OCI-LY7 (cell line): ENCODE measurements at regions not wholly inside any gene's neighbourhood (a gene's known extent, or its start where the extent isn't known, plus 50 kb on each side); places are given as distances from the start of the nearest gene placed in this dataset.

Experiments
- BruUV-seq: library from RNA; stranded (reverse); fragments of 400-500 nt; replicated peaks from 2 replicates; lab custom pipeline; 2021; lab: Mats Ljungman, UMichigan
- CTCF ChIA-PET: fragments of 300-600 bp; sonication (Branson Sonifier 250); formaldehyde crosslinking; loops from one replicate; lab custom pipeline; 2022; ENCODE audit warnings: antibody characterized with exemption; ENCODE audit not compliant: unreplicated experiment; lab: Charles Lee
- POLR2A ChIA-PET: fragments of 300-600 bp; sonication (Branson Sonifier 250); formaldehyde crosslinking; loops from one replicate; lab custom pipeline; 2022; ENCODE audit warnings: antibody characterized with exemption; lab: Charles Lee
- DNase-seq: peaks from one replicate; pipeline ENCODE4 v3.0.0-alpha.2; 2015; ENCODE audit warnings: low spot score
- H2AFZ ChIP-seq: fragments of 200-600 bp; sonication (generic), shearing (Covaris generic); 2 replicates; pipeline ENCODE4 v1.6.1; 2014; ENCODE audit warnings: mild to moderate bottlenecking, antibody characterized with exemption, low read length, moderate library complexity
- H3K27ac ChIP-seq: fragments of 200-600 bp; sonication (generic); 2 replicates; pipeline ENCODE4 v1.5.1; 2014; ENCODE audit warnings: mixed run types, low read depth, mild to moderate bottlenecking, moderate library complexity, low read length, inconsistent platforms; ENCODE audit not compliant: poor library complexity, severe bottlenecking
- H3K36me3 ChIP-seq: fragments of 200-600 bp; sonication (generic); 2 replicates; pipeline ENCODE4 v1.6.1; 2014; ENCODE audit warnings: mild to moderate bottlenecking, antibody characterized with exemption, low read length, moderate library complexity, mixed read lengths; ENCODE audit not compliant: insufficient read depth
- H3K4me1 ChIP-seq: fragments of 200-600 bp; sonication (generic); 2 replicates; pipeline ENCODE4 v1.5.1; 2014; ENCODE audit warnings: mild to moderate bottlenecking, low read length; ENCODE audit not compliant: insufficient read depth, poor library complexity, severe bottlenecking
- H3K4me2 ChIP-seq: fragments of 200-600 bp; sonication (generic); 2 replicates; pipeline ENCODE4 v1.6.1; 2014; ENCODE audit warnings: mild to moderate bottlenecking, low read length
- H3K4me3 ChIP-seq: fragments of 200-600 bp; sonication (generic); 2 replicates; pipeline ENCODE4 v1.5.1; 2014; ENCODE audit warnings: mild to moderate bottlenecking, low read depth, low read length; ENCODE audit not compliant: poor library complexity, severe bottlenecking
- H3K79me2 ChIP-seq: fragments of 200-600 bp; sonication (generic); 2 replicates; pipeline ENCODE4 v1.6.1; 2016; ENCODE audit warnings: low read depth, mild to moderate bottlenecking, low read length, moderate library complexity, mixed read lengths; ENCODE audit not compliant: insufficient read depth
- H3K9me2 ChIP-seq: fragments of 200-600 bp; sonication (generic); 2 replicates; pipeline ENCODE4 v1.6.1; 2016; ENCODE audit warnings: mild to moderate bottlenecking, low read length, mixed read lengths; ENCODE audit not compliant: insufficient read depth
- H3K9me3 ChIP-seq: fragments of 200-600 bp; sonication (generic); 2 replicates; pipeline ENCODE4 v1.6.1; 2014; ENCODE audit warnings: mild to moderate bottlenecking, mixed run types, low read length, mixed read lengths
- H4K20me1 ChIP-seq: fragments of 200-600 bp; sonication (generic); 2 replicates; pipeline ENCODE4 v1.6.1; 2014; ENCODE audit warnings: mild to moderate bottlenecking, antibody characterized with exemption, low read length, moderate library complexity, mixed read lengths; ENCODE audit not compliant: insufficient read depth
- CTCF ChIP-seq: fragments of 200-600 bp; sonication (generic); conservative IDR thresholded peaks from 2 replicates; pipeline ENCODE4 v1.5.1; 2014; ENCODE audit warnings: mild to moderate bottlenecking, antibody characterized with exemption, low read length, moderate library complexity, mixed read lengths
- EZH2phosphoT487 ChIP-seq: fragments of 200-600 bp; sonication (generic); IDR thresholded peaks from 2 replicates; pipeline ENCODE4 v1.6.1; 2018; ENCODE audit warnings: low read depth, borderline replicate concordance, mild to moderate bottlenecking, mixed run types, antibody characterized with exemption, low read length, moderate library complexity, mixed read lengths
- intact Hi-C: fragments of 100-400 bp; cut with micrococcal nuclease; formaldehyde crosslinking; loops from one replicate; pipeline ENCODE4 v1.10.0; 2022; ENCODE audit not compliant: unreplicated experiment

GRCh38 chr11:130582176-130582575 is 133.7 kb downstream of the ADAMTS15 start:
- Histone ChIP-seq H3K4me1 (no peaks in the 10 kb centered on the region), H2AFZ (no peak overlapping the region), H3K9me3 (no peaks in the 10 kb centered on the region), H3K4me3 (no peak overlapping the region), H3K36me3 (no peaks in the 10 kb centered on the region), H3K27ac (no peak overlapping the region), H3K9me2 (no peaks in the 10 kb centered on the region), H3K4me2 (no peak overlapping the region), H4K20me1 (no peaks in the 10 kb centered on the region), H3K79me2 (no peaks in the 10 kb centered on the region)
- BruUV-seq = no TSS peak
- intact Hi-C loops = no loop called here
- ChIA-PET CTCF (no interaction called here), POLR2A (no interaction called here)
- no peak for TF ChIP-seq EZH2phosphoT487
- no peak for TF ChIP-seq CTCF
- DNase-seq = no peak

GRCh38 chr11:130582981-130583380 is 134.5 kb downstream of the ADAMTS15 start:
- H4K20me1 ChIP-seq = no peaks in the 10 kb centered on the region

GRCh38 chr11:130583801-130584211 is 135.4 kb downstream of the ADAMTS15 start:
- no TSS peak for BruUV-seq
- intact Hi-C loops = no loop called here

More at GRCh38 chr11:130582981-130583380, 134.5 kb downstream of the ADAMTS15 start:
- Histone ChIP-seq H3K27ac (no peak overlapping the region), H3K4me2 (no peak overlapping the region), H3K9me3 (no peaks in the 10 kb centered on the region), H3K79me2 (no peaks in the 10 kb centered on the region), H3K4me1 (no peaks in the 10 kb centered on the region), H3K9me2 (no peaks in the 10 kb centered on the region), H2AFZ (no peak overlapping the region), H3K4me3 (no peak overlapping the region), H3K36me3 (no peaks in the 10 kb centered on the region)
- POLR2A ChIA-PET = no interaction called here
- CTCF ChIA-PET = no interaction called here
- TF ChIP-seq EZH2phosphoT487 = no peak
- intact Hi-C loops = no loop called here
- DNase-seq = no peak
- no TSS peak for BruUV-seq

More at GRCh38 chr11:130583801-130584211, 135.4 kb downstream of the ADAMTS15 start:
- H3K79me2 ChIP-seq = no peaks in the 10 kb centered on the region
- no peaks in the 10 kb centered on the region for H3K9me2 ChIP-seq
- H3K4me1 ChIP-seq = no peaks in the 10 kb centered on the region
- TF ChIP-seq CTCF = no peak
- no peak for TF ChIP-seq EZH2phosphoT487
- no peak overlapping the region for H2AFZ ChIP-seq
- no peaks in the 10 kb centered on the region for H3K9me3 ChIP-seq
- DNase-seq = no peak
- no peaks in the 10 kb centered on the region for H4K20me1 ChIP-seq
- no peak overlapping the region for H3K4me2 ChIP-seq
- no peak overlapping the region for H3K4me3 ChIP-seq
- ChIA-PET POLR2A (no interaction called here), CTCF (no interaction called here)
- no peaks in the 10 kb centered on the region for H3K36me3 ChIP-seq
- H3K27ac ChIP-seq = no peak overlapping the region
